Activated naive CD8-positive, alpha-beta T cell treated with anti-CD3 and anti-CD28 coated beads, Interleukin-2, amount 50 U/mL, for 16 hours (primary cell): ENCODE measurements at regions not wholly inside any gene's neighbourhood (a gene's known extent, or its start where the extent isn't known, plus 50 kb on each side); places are given as distances from the start of the nearest gene placed in this dataset.
"Not testable (repeated sequence)": the region's sequence is repeated elsewhere in the genome, so short reads cannot be mapped to it uniquely, and the experiment has no call there.

Experiments
- DNase-seq: peaks from one replicate; pipeline ENCODE4 v3.0.0-alpha.2; 2020; ENCODE audit warnings: low read depth, low spot score

GRCh38 chr4:19522966-19523365, 728.7 kb upstream of the SLIT2 start:
- no peak for DNase-seq

GRCh38 chr4:19520939-19521520, 730.7 kb upstream of the SLIT2 start:
- no peak for DNase-seq

GRCh38 chr4:19514276-19515070, 737.2 kb upstream of the SLIT2 start:
- DNase-seq: no peak

- no peak for DNase-seq
Measured at GRCh38 chr4:19512086-19512485, 739.6 kb upstream of the SLIT2 start.

- no peak for DNase-seq
Measured at GRCh38 chr4:19510993-19511392, 740.7 kb upstream of the SLIT2 start.

GRCh38 chr4:19508442-19508841, 743.3 kb upstream of the SLIT2 start:
- no peak for DNase-seq

- no peak for DNase-seq
Measured at GRCh38 chr4:19497705-19498104, 754.0 kb upstream of the SLIT2 start.

- DNase-seq: no peak
Measured at GRCh38 chr4:19496756-19497155, 754.9 kb upstream of the SLIT2 start.

- DNase-seq: no peak
Measured at GRCh38 chr4:19494961-19495360, 756.7 kb upstream of the SLIT2 start.

- no peak for DNase-seq
Measured at GRCh38 chr4:19492606-19493005, 759.1 kb upstream of the SLIT2 start.

- DNase-seq: no peak
Measured at GRCh38 chr4:19486400-19486799, 765.3 kb upstream of the SLIT2 start.

- DNase-seq: no peak
Measured at GRCh38 chr4:19478791-19479190, 772.9 kb upstream of the SLIT2 start.

- no peak for DNase-seq
Measured at GRCh38 chr4:19473569-19473968, 778.1 kb upstream of the SLIT2 start.

GRCh38 chr4:19472666-19473065, 779.0 kb upstream of the SLIT2 start:
- no peak for DNase-seq

GRCh38 chr4:19470001-19470400, 781.7 kb upstream of the SLIT2 start:
- not testable (repeated sequence) for DNase-seq

- no peak for DNase-seq
Measured at GRCh38 chr4:19462117-19462516, 789.6 kb upstream of the SLIT2 start.

- DNase-seq: no peak
Measured at GRCh38 chr4:19455850-19456602, 795.7 kb upstream of the SLIT2 start.

- no peak for DNase-seq
Measured at GRCh38 chr4:19455196-19455595, 796.5 kb upstream of the SLIT2 start.

GRCh38 chr4:19438233-19438632, 813.5 kb upstream of the SLIT2 start:
- DNase-seq: no peak

- no peak for DNase-seq
Measured at GRCh38 chr4:19437008-19437407, 814.7 kb upstream of the SLIT2 start.

- DNase-seq: no peak
Measured at GRCh38 chr4:19429684-19430083, 822.0 kb upstream of the SLIT2 start.

GRCh38 chr4:19425146-19425545, 826.6 kb upstream of the SLIT2 start:
- DNase-seq: no peak

GRCh38 chr4:19417256-19417655, 834.4 kb upstream of the SLIT2 start:
- no peak for DNase-seq
